Transverse colon (tissue), 3 donors: ENCODE measurements at regions not wholly inside any gene's neighbourhood (a gene's known extent, or its start where the extent isn't known, plus 50 kb on each side); places are given as distances from the start of the nearest gene placed in this dataset.

Experiments
- EP300 ChIP-seq: sonication (generic); formaldehyde crosslinking; IDR thresholded peaks from one replicate; pipeline ENCODE4 v1.6.1; 2017; ENCODE audit warnings: antibody characterized with exemption, low read depth
- POLR2A ChIP-seq: fragments of 450-650 bp; IDR thresholded peaks from one replicate; pipeline ENCODE4 v1.6.1; 2016; ENCODE audit warnings: antibody characterized with exemption, mild to moderate bottlenecking, moderate library complexity
- TF ChIP-seq, protein P1 (sequence below), 5 experiments: fragments of 200-600 bp in 3 of 5; fragments of 450-650 bp in 2 of 5; sonication (generic) in 3 of 5; IDR thresholded peaks; 1 replicate in 2 of 5; 2 replicates in 3 of 5; pipeline ENCODE4 v1.5.1; 2016 to 2017; ENCODE audit warnings: antibody characterized with exemption in 5 of 5, inconsistent platforms in 3 of 5, mild to moderate bottlenecking in 2 of 5, moderate library complexity in 1 of 5

DNA sequence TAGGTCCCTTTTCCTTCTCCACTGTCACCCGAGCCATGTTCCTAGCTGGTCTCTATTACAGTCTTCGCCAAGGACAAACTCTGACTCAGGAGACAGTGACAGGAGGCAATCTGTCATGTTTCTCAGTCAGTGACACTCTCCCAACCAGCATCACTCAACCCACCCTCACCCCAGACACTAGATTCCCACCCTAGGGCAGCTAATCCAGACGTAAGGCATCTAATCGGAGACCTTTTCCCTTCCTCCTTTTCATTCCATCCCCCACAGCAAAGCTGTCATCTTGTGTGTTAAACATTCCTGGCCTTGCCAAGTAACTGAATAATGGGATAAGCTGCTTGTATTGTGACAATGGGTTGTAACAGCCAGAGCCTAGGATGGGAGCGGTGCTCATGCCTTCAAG is 95.2 kb downstream of the SNX18 start:
- TF ChIP-seq, protein P1, sequence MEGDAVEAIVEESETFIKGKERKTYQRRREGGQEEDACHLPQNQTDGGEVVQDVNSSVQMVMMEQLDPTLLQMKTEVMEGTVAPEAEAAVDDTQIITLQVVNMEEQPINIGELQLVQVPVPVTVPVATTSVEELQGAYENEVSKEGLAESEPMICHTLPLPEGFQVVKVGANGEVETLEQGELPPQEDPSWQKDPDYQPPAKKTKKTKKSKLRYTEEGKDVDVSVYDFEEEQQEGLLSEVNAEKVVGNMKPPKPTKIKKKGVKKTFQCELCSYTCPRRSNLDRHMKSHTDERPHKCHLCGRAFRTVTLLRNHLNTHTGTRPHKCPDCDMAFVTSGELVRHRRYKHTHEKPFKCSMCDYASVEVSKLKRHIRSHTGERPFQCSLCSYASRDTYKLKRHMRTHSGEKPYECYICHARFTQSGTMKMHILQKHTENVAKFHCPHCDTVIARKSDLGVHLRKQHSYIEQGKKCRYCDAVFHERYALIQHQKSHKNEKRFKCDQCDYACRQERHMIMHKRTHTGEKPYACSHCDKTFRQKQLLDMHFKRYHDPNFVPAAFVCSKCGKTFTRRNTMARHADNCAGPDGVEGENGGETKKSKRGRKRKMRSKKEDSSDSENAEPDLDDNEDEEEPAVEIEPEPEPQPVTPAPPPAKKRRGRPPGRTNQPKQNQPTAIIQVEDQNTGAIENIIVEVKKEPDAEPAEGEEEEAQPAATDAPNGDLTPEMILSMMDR (IDR thresholded peaks at IDR 0.05) = no peak
- no peak for TF ChIP-seq POLR2A
- no peak for TF ChIP-seq EP300
